ENCODE measurements at regions not wholly inside any gene's neighbourhood (a gene's known extent, or its start where the extent isn't known, plus 50 kb on each side); places are given as distances from the start of the nearest gene placed in this dataset.

GRCh38 chr13:90534617-90535370 is 812.7 kb upstream of the MIR17HG start:
- DNase-seq (ENCODE audit: low spot score): no peak

- no peak for DNase-seq (ENCODE audit: low spot score)
These were observed 812.1 kb upstream of the MIR17HG start for GRCh38 chr13:90535421-90535820.

- DNase-seq (ENCODE audit: low spot score): no peak
These were observed 809.4 kb upstream of the MIR17HG start for GRCh38 chr13:90538063-90538462.

GRCh38 chr13:90541346-90541745 is 806.1 kb upstream of the MIR17HG start:
- DNase-seq (ENCODE audit: low spot score): no peak

GRCh38 chr13:90542959-90543505 is 804.5 kb upstream of the MIR17HG start:
- DNase-seq (ENCODE audit: low spot score): no peak

GRCh38 chr13:90545070-90545840 is 802.2 kb upstream of the MIR17HG start:
- no peak for DNase-seq (ENCODE audit: low spot score)

- DNase-seq (ENCODE audit: low spot score): no peak
These were observed 800.2 kb upstream of the MIR17HG start for GRCh38 chr13:90547272-90547790.

- DNase-seq (ENCODE audit: low spot score): no peak
These were observed 796.2 kb upstream of the MIR17HG start for GRCh38 chr13:90551253-90551652.

- no peak for DNase-seq (ENCODE audit: low spot score)
These were observed 794.8 kb upstream of the MIR17HG start for GRCh38 chr13:90552702-90553101.

GRCh38 chr13:90553159-90553558 is 794.3 kb upstream of the MIR17HG start:
- no peak for DNase-seq (ENCODE audit: low spot score)

- no peak for DNase-seq (ENCODE audit: low spot score)
These were observed 789.9 kb upstream of the MIR17HG start for GRCh38 chr13:90557626-90558025.

- no peak for DNase-seq (ENCODE audit: low spot score)
These were observed 785.0 kb upstream of the MIR17HG start for GRCh38 chr13:90562443-90562842.

- no peak for DNase-seq (ENCODE audit: low spot score)
These were observed 783.4 kb upstream of the MIR17HG start for GRCh38 chr13:90564096-90564495.

- DNase-seq (ENCODE audit: low spot score): no peak
These were observed 782.9 kb upstream of the MIR17HG start for GRCh38 chr13:90564566-90564965.

GRCh38 chr13:90565985-90566713 is 781.3 kb upstream of the MIR17HG start:
- DNase-seq (ENCODE audit: low spot score): no peak

GRCh38 chr13:90568165-90568564 is 779.3 kb upstream of the MIR17HG start:
- no peak for DNase-seq (ENCODE audit: low spot score)

GRCh38 chr13:90576067-90576466 is 771.4 kb upstream of the MIR17HG start:
- no peak for DNase-seq (ENCODE audit: low spot score)

- DNase-seq (ENCODE audit: low spot score): no peak
These were observed 769.8 kb upstream of the MIR17HG start for GRCh38 chr13:90577726-90578125.

GRCh38 chr13:90585392-90585791 is 762.1 kb upstream of the MIR17HG start:
- no peak for DNase-seq (ENCODE audit: low spot score)

GRCh38 chr13:90591260-90591926 is 756.1 kb upstream of the MIR17HG start:
- DNase-seq (ENCODE audit: low spot score): no peak

- no peak for DNase-seq (ENCODE audit: low spot score)
These were observed 755.6 kb upstream of the MIR17HG start for GRCh38 chr13:90591927-90592268.

- no peak for DNase-seq (ENCODE audit: low spot score)
These were observed 754.5 kb upstream of the MIR17HG start for GRCh38 chr13:90592943-90593342.

All from AG08396 (cell line).